Activated B cell treated with CpG ODN at 0.5 μM for 24 hours (primary cell): ENCODE measurements at regions not wholly inside any gene's neighbourhood (a gene's known extent, or its start where the extent isn't known, plus 50 kb on each side); places are given as distances from the start of the nearest gene placed in this dataset.

Experiments
- ATAC-seq: fragments of 200-7000 bp; cut with Tn5 transposase; one replicate; pipeline ENCODE4 v1.10.0; 2021; ENCODE audit warnings: low read depth, mild to moderate bottlenecking, moderate library complexity
- CTCF ChIA-PET: fragments of 350-600 bp; sonication (Branson Sonifier 250); formaldehyde crosslinking; loops from one replicate; lab custom pipeline; 2021; ENCODE audit warnings: antibody characterized with exemption; lab: Charles Lee
- POLR2A ChIA-PET: fragments of 350-600 bp; sonication (Branson Sonifier 250); formaldehyde crosslinking; loops from one replicate; lab custom pipeline; 2021; ENCODE audit warnings: antibody characterized with exemption; lab: Charles Lee
- DNase-seq: peaks from one replicate; pipeline ENCODE4 v3.0.0; 2022
- H3K27ac Mint-ChIP-seq: one replicate; pipeline ENCODE4 v1.8.0; 2020; ENCODE audit warnings: mixed read lengths
- H3K27me3 Mint-ChIP-seq: one replicate; pipeline ENCODE4 v1.8.0; 2021; ENCODE audit warnings: mixed read lengths
- H3K36me3 Mint-ChIP-seq: one replicate; pipeline ENCODE4 v1.8.0; 2021; ENCODE audit warnings: low read depth, mixed read lengths
- H3K4me1 Mint-ChIP-seq: one replicate; pipeline ENCODE4 v1.8.0; 2021; ENCODE audit warnings: mixed read lengths
- H3K4me3 Mint-ChIP-seq: one replicate; pipeline ENCODE4 v1.8.0; 2020; ENCODE audit warnings: mild to moderate bottlenecking, mixed read lengths
- H3K9me3 Mint-ChIP-seq: one replicate; pipeline ENCODE4 v1.8.0; 2020; ENCODE audit warnings: mixed read lengths
- CTCF ChIP-seq: fragments of 200-600 bp; IDR thresholded peaks from one replicate; pipeline ENCODE4 v1.8.0; 2022; ENCODE audit warnings: antibody characterized with exemption, mild to moderate bottlenecking
- intact Hi-C: fragments of 100-400 bp; cut with micrococcal nuclease; formaldehyde crosslinking; loops from one replicate; pipeline ENCODE4 v1.15.1; 2024

DNA sequence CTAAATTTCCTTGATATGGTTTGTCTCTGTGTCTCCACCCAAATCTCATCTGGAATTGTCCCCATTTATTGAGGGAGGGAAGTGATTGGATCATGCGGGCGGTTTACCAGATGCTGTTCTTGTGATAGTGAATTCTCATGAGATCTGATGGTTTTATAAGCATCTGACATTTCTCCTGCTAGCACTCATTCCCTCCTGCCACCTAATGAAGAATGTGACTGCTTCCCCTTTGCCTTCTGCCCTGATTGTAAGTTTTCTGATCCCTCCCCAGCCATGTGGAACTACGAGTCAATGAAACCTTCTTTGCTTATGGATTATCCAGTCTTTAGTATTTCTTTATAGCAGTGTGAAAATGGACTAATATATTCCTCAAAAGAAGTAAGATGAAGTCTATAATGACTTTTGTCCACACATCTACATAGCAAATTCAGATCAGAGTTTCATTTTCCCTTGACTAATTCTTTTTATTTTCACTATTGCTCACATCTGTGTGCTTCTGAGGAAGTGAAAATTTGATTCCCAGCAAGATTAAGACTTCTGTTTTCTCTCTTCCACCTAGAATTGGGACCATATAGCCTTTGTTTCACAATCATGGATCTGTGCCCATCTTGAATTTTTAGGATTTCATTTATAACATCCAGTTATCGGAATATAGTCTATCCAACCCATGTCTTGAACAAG lies 393.5 kb downstream of the DMAC1 start:
- ATAC-seq (no peak), DNase-seq (no peak)
- Mint-ChIP-seq H3K27ac (no peak overlapping the region), H3K36me3 (no peaks in the 10 kb centered on the region), H3K4me3 (no peak overlapping the region), H3K27me3 (peaks cover 2% of the 10 kb centered on the region), H3K4me1 (no peaks in the 10 kb centered on the region), H3K9me3 (no peaks in the 10 kb centered on the region)
- no peak for TF ChIP-seq CTCF
- ChIA-PET POLR2A (no interaction called here), CTCF (no interaction called here)
- intact Hi-C loops = no loop called here

DNA sequence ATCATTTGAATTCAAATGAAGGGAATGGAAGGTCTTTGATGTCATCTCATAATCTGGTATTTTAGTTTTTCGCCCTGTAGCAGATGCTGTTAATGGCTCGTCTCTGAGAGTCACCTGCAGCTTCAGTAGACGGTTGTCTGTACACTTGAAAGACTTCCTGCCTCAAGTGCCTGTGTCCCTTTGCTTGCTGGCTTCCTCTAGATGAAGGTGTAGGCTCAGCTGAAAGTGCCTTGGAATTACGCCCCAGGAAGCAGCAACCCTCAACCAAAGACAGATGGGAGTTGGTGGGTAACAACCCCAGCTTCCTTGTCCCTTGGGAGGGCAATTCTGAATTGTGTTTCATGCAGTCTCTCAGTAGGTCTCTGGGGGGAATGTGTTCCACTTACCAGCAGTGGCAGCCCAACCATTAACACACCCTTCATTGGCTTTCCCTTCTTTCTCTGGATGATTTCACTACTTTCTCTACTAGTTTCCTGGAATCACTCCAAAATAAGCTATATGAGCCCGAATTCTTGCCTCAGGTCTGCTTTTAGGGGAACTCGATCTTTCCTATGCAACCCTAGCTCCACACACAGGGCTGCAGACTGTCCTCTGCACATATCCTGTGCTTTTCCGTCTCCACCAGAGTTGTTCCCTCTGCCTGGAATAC lies 395.6 kb downstream of the DMAC1 start:
- POLR2A ChIA-PET = no interaction called here
- TF ChIP-seq CTCF = no peak
- Mint-ChIP-seq H3K9me3 (no peaks in the 10 kb centered on the region), H3K27me3 (peaks cover 9% of the 10 kb centered on the region), H3K4me3 (no peak overlapping the region), H3K27ac (no peak overlapping the region), H3K4me1 (no peaks in the 10 kb centered on the region), H3K36me3 (no peaks in the 10 kb centered on the region)
- DNase-seq (no peak), ATAC-seq (no peak)
- CTCF ChIA-PET = no interaction called here
- intact Hi-C loops = no loop called here

DNA sequence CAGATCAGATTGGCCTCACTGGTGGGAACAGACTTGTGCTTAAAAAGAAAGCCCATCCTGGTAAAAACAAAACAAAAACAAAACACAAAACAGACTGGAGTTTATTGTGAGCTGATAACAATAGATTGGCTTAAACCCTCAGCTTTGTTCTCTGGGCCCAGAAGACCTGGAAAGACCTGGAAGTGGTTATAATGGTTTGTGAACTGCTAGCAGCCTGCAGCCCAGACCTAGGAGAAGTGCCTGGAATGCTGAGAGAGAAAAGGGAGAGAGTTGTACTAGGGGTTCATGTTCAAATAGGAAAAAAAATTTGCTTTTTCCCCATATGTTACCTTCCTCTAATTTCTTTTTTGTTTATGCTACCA lies 396.6 kb downstream of the DMAC1 start:
- no peak for TF ChIP-seq CTCF
- Mint-ChIP-seq H3K4me1 (no peaks in the 10 kb centered on the region), H3K9me3 (no peaks in the 10 kb centered on the region), H3K27ac (no peak overlapping the region), H3K36me3 (no peaks in the 10 kb centered on the region), H3K4me3 (no peak overlapping the region), H3K27me3 (peaks cover 9% of the 10 kb centered on the region)
- ATAC-seq (no peak), DNase-seq (no peak)
- CTCF ChIA-PET = no interaction called here
- POLR2A ChIA-PET = no interaction called here
- intact Hi-C loops = no loop called here

GRCh38 chr9:7402334-7403027 lies 397.1 kb downstream of the DMAC1 start:
- ATAC-seq = no peak
- Mint-ChIP-seq H3K4me1 (no peaks in the 10 kb centered on the region), H3K27ac (no peak overlapping the region), H3K4me3 (no peak overlapping the region), H3K9me3 (no peaks in the 10 kb centered on the region), H3K27me3 (peaks cover 9% of the 10 kb centered on the region), H3K36me3 (no peaks in the 10 kb centered on the region)
- POLR2A ChIA-PET = no interaction called here
- TF ChIP-seq CTCF = no peak
- intact Hi-C loops = no loop called here
- no peak for DNase-seq
- CTCF ChIA-PET = no interaction called here

- H3K27ac Mint-ChIP-seq = no peak overlapping the region
- ChIA-PET CTCF (no interaction called here), POLR2A (no interaction called here)
- no peak for DNase-seq
- intact Hi-C loops = no loop called here
- no peak overlapping the region for H3K4me3 Mint-ChIP-seq
- H3K36me3 Mint-ChIP-seq = no peaks in the 10 kb centered on the region
- H3K9me3 Mint-ChIP-seq = no peaks in the 10 kb centered on the region
- peaks cover 8% of the 10 kb centered on the region for H3K27me3 Mint-ChIP-seq
- no peaks in the 10 kb centered on the region for H3K4me1 Mint-ChIP-seq
- no peak for TF ChIP-seq CTCF
- no peak for ATAC-seq
These were observed 398.5 kb downstream of the DMAC1 start for GRCh38 chr9:7401116-7401515.
